Tibial nerve (tissue), 4 donors: ENCODE measurements at regions not wholly inside any gene's neighbourhood (a gene's known extent, or its start where the extent isn't known, plus 50 kb on each side); places are given as distances from the start of the nearest gene placed in this dataset.

Experiments used
- DNase-seq, 2 donors: peaks; one replicate each; pipeline ENCODE4 v3.0.0-alpha.2; 2019; ENCODE audit warnings: low spot score in 2 of 2
- H3K27ac ChIP-seq, 4 donors: fragments of 200-600 bp; sonication (generic) in 3 of 4; one replicate each; pipeline ENCODE4 v1.5.1; 2017 to 2019; ENCODE audit warnings: mild to moderate bottlenecking in 1 of 4
- H3K27me3 ChIP-seq, 2 donors: fragments of 200-600 bp; sonication (generic) in 1 of 2; one replicate each; pipeline versions ENCODE4 v1.5.1 to v1.6.0; 2017 to 2019
- H3K36me3 ChIP-seq, 3 donors: fragments of 200-600 bp; sonication (generic); one replicate each; pipeline ENCODE4 v1.5.1; 2018 to 2019
- H3K4me1 ChIP-seq, 4 donors: fragments of 200-600 bp; sonication (generic) in 3 of 4; one replicate each; pipeline ENCODE4 v1.5.1; 2017 to 2019
- H3K4me3 ChIP-seq, 4 donors: fragments of 200-600 bp; sonication (generic) in 3 of 4; one replicate each; pipeline ENCODE4 v1.5.1; 2017 to 2019; ENCODE audit warnings: mild to moderate bottlenecking in 1 of 4, moderate library complexity in 1 of 4
- H3K9me3 ChIP-seq, 4 donors: fragments of 200-600 bp; sonication (generic) in 3 of 4; one replicate each; pipeline ENCODE4 v1.5.1; 2017 to 2019
- CTCF ChIP-seq, 5 experiments: fragments of 200-600 bp in 3 of 5; fragments of 450-650 bp in 2 of 5; sonication (generic) in 3 of 5; IDR thresholded peaks; one replicate each; pipeline ENCODE4 v1.5.1; 2016 to 2019; ENCODE audit warnings: antibody characterized with exemption in 5 of 5, mild to moderate bottlenecking in 3 of 5, moderate library complexity in 2 of 5
- EP300 ChIP-seq, 2 donors: sonication (generic); formaldehyde crosslinking; IDR thresholded peaks; one replicate each; pipeline ENCODE4 v1.6.1; 2017; ENCODE audit warnings: antibody characterized with exemption in 2 of 2, mild to moderate bottlenecking in 1 of 2
- POLR2A ChIP-seq, 2 donors: fragments of 450-650 bp; IDR thresholded peaks; one replicate each; pipeline ENCODE4 v1.6.1; 2017; ENCODE audit warnings: antibody characterized with exemption in 2 of 2, mild to moderate bottlenecking in 2 of 2, moderate library complexity in 2 of 2
- WGBS, 2 donors: methylation state at CpG; one replicate each; pipeline ENCODE4 v1.1.5; 2018; 5-methylcytosine and 5-hydroxymethylcytosine counted together

DNA sequence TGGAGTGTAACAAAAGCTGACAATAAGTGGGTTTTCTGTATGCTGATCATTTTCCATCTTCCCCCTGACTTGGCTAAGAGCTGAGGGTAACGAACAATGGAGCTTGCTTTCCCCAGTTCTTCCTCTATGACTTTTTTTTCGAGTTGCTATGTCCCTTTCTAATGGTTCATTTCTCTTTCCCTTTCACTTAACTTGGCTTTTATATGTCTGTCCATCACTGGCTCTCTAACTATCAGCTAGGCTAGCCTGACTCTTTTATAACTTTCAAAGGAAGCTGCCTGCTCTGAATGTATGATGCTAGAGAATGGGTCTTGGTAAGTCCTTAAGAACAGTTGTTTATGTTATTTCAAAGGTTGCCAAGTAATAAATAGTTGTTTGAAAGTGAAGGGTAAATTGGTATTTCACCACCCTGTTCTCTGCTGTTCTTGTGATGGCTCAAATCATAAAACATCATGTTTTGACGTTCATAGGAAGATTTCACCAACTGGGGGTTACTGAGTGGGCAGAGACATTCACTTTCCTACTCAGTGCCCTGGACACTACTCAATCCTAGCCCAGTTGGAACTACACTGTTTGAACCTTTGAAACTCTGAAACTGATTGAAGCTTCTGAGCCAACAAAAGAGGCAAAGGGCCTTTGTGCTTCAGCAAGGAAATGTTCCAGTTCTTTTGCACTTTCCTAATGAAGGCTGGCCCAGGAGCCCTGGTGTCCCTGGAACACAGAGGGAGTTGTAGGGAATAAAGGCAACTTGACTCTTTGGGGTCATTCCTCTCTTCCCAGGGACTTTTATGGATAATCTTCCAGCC is 85.4 kb upstream of the PHYHIPL start:
- H3K36me3 ChIP-seq, result no peaks in the 10 kb centered on the region
- H3K27ac ChIP-seq, result no peak overlapping the region

GRCh38 chr10:59093461-59093860 is 83.0 kb upstream of the PHYHIPL start:
- TF ChIP-seq EP300 (IDR thresholded peaks at IDR 0.05) (no peak), POLR2A (IDR thresholded peaks at IDR 0.05) (no peak), CTCF (IDR thresholded peaks at IDR 0.05) (no peak)
- peaks cover 0 to 9% (median 2%) of the 10 kb centered on the region in 4 donors for H3K4me1 ChIP-seq
- WGBS, 2 donors, result 89% methylated on average over 2 of the region's 2 CpGs
- H3K36me3 ChIP-seq, result no peaks in the 10 kb centered on the region
- no peak for DNase-seq
- no peak overlapping the region for H3K4me3 ChIP-seq
- no peaks in the 10 kb centered on the region for H3K27me3 ChIP-seq
- H3K27ac ChIP-seq, result no peak overlapping the region
- no peaks in the 10 kb centered on the region for H3K9me3 ChIP-seq

More for the DNA sequence above, 85.4 kb upstream of the PHYHIPL start:
- WGBS, 2 donors, result 59 to 60% methylated on average over 3 of the region's 3 CpGs
- DNase-seq, result no peak
- no peaks in the 10 kb centered on the region for H3K27me3 ChIP-seq
- TF ChIP-seq POLR2A (IDR thresholded peaks at IDR 0.05) (no peak), CTCF (IDR thresholded peaks at IDR 0.05) (no peak), EP300 (IDR thresholded peaks at IDR 0.05) (no peak)
- H3K4me1 ChIP-seq, result peaks cover 0 to 7% (median 2%) of the 10 kb centered on the region in 4 donors
- no peaks in the 10 kb centered on the region for H3K9me3 ChIP-seq
- H3K4me3 ChIP-seq, result no peak overlapping the region

GRCh38 chr10:59096631-59097030 is 79.8 kb upstream of the PHYHIPL start:
- Histone ChIP-seq H3K4me3 (no peak overlapping the region), H3K4me1 (peaks cover 0 to 23% (median 4%) of the 10 kb centered on the region in 4 donors), H3K9me3 (no peaks in the 10 kb centered on the region), H3K36me3 (no peaks in the 10 kb centered on the region), H3K27me3 (no peaks in the 10 kb centered on the region), H3K27ac (no peak overlapping the region)
- WGBS, 2 donors, result 67% methylated on average over 2 of the region's 2 CpGs
- no peak for DNase-seq
- no peak for TF ChIP-seq EP300 (IDR thresholded peaks at IDR 0.05)
- no peak for TF ChIP-seq CTCF (IDR thresholded peaks at IDR 0.05)
- no peak for TF ChIP-seq POLR2A (IDR thresholded peaks at IDR 0.05)

GRCh38 chr10:59098387-59098786 is 78.1 kb upstream of the PHYHIPL start:
- no peaks in the 10 kb centered on the region for H3K9me3 ChIP-seq
- H3K4me1 ChIP-seq, result peaks cover 0 to 21% (median 3%) of the 10 kb centered on the region in 4 donors
- no peaks in the 10 kb centered on the region for H3K36me3 ChIP-seq
- H3K27me3 ChIP-seq, result no peaks in the 10 kb centered on the region
- no peak for DNase-seq
- H3K4me3 ChIP-seq, result no peak overlapping the region
- peak overlapping the region in 1 of 4 donors; percentile 23 for H3K27ac ChIP-seq
- TF ChIP-seq CTCF (IDR thresholded peaks at IDR 0.05) (no peak), POLR2A (IDR thresholded peaks at IDR 0.05) (no peak), EP300 (IDR thresholded peaks at IDR 0.05) (peak in 1 of 2 donors; percentile 24)

DNA sequence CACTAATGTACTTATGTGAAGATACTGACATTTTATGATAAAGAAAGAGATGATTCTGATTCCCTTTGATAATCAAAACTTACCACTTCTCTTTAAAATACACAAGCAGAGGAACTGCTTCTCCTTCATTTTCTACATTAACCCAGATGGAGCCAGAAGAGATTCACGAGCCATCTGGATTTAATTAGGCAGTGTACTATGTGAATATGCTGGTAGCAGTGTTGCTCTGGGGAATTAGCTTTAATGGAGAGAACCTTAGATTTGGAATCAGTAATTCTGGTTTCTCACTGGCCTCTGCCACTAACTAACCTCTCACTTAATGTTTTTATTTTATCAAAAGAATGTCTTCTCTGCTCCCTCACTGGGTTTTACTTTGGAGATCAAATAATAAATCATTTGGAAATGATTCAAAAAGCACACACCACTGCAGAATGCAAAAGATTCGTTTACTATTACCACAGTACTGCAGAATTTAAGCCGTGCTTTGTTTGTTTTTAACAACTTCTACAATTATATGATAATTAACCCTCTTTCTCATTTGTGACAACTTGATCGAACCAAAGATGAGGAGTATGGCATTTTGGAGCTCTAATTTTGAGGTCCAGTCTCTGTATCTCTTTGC is 77.5 kb upstream of the PHYHIPL start:
- TF ChIP-seq CTCF (IDR thresholded peaks at IDR 0.05) (no peak), EP300 (IDR thresholded peaks at IDR 0.05) (no peak), POLR2A (IDR thresholded peaks at IDR 0.05) (no peak)
- no peak for DNase-seq
- peaks cover 0 to 17% (median 3%) of the 10 kb centered on the region in 4 donors for H3K4me1 ChIP-seq
- no peaks in the 10 kb centered on the region for H3K9me3 ChIP-seq
- no peaks in the 10 kb centered on the region for H3K36me3 ChIP-seq
- H3K27me3 ChIP-seq, result no peaks in the 10 kb centered on the region
- WGBS, 2 donors, result 38% methylated on average over 4 of the region's 4 CpGs
- H3K4me3 ChIP-seq, result no peak overlapping the region
- H3K27ac ChIP-seq, result peak overlapping the region in 2 of 4 donors; percentile 13 to 23
